ENCODE measurements at regions not wholly inside any gene's neighbourhood (a gene's known extent, or its start where the extent isn't known, plus 50 kb on each side); places are given as distances from the start of the nearest gene placed in this dataset.

GRCh38 chr15:38201714-38202113 lies 50.9 kb upstream of the SPRED1 start:
- no peak for TF ChIP-seq POLR2A (IDR thresholded peaks at IDR 0.05; ENCODE audit: low read length)
- TF ChIP-seq, protein P1, sequence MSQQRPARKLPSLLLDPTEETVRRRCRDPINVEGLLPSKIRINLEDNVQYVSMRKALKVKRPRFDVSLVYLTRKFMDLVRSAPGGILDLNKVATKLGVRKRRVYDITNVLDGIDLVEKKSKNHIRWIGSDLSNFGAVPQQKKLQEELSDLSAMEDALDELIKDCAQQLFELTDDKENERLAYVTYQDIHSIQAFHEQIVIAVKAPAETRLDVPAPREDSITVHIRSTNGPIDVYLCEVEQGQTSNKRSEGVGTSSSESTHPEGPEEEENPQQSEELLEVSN (IDR thresholded peaks at IDR 0.05; ENCODE audit: borderline replicate concordance, low read depth) = no peak
- no peak for TF ChIP-seq MYC (IDR thresholded peaks at IDR 0.05; ENCODE audit: borderline replicate concordance, low read length)
- TF ChIP-seq EP300 (IDR thresholded peaks at IDR 0.05) = no peak
- TF ChIP-seq NR3C1 (IDR thresholded peaks at IDR 0.05) = no peak
- TF ChIP-seq, protein P2, sequence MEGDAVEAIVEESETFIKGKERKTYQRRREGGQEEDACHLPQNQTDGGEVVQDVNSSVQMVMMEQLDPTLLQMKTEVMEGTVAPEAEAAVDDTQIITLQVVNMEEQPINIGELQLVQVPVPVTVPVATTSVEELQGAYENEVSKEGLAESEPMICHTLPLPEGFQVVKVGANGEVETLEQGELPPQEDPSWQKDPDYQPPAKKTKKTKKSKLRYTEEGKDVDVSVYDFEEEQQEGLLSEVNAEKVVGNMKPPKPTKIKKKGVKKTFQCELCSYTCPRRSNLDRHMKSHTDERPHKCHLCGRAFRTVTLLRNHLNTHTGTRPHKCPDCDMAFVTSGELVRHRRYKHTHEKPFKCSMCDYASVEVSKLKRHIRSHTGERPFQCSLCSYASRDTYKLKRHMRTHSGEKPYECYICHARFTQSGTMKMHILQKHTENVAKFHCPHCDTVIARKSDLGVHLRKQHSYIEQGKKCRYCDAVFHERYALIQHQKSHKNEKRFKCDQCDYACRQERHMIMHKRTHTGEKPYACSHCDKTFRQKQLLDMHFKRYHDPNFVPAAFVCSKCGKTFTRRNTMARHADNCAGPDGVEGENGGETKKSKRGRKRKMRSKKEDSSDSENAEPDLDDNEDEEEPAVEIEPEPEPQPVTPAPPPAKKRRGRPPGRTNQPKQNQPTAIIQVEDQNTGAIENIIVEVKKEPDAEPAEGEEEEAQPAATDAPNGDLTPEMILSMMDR (IDR thresholded peaks at IDR 0.05) = no peak
- TF ChIP-seq RCOR1 (IDR thresholded peaks at IDR 0.05; ENCODE audit: low read depth, low read length) = no peak
- no peak for TF ChIP-seq GATA3 (IDR thresholded peaks at IDR 0.05; ENCODE audit: borderline replicate concordance)
- no peak for TF ChIP-seq ZFP36 (IDR thresholded peaks at IDR 0.05; ENCODE audit: borderline replicate concordance, partially characterized antibody)
